H9 (cell line): ENCODE measurements at regions not wholly inside any gene's neighbourhood (a gene's known extent, or its start where the extent isn't known, plus 50 kb on each side); places are given as distances from the start of the nearest gene placed in this dataset.

ENCODE experiments used
- DNase-seq: peaks from one replicate; pipeline ENCODE4 v3.0.0-alpha.2; 2017
- H2AFZ ChIP-seq: one replicate; pipeline ENCODE4 v1.6.1; 2013; ENCODE audit warnings: mild to moderate bottlenecking, low read length, control low read depth, moderate library complexity
- H2AK5ac ChIP-seq: 2 replicates; pipeline ENCODE4 v1.6.1; 2013; ENCODE audit warnings: low read length, control low read depth, mixed read lengths; ENCODE audit not compliant: insufficient read length
- H2BK120ac ChIP-seq: one replicate; pipeline ENCODE4 v1.6.1; 2013; ENCODE audit warnings: low read depth, mild to moderate bottlenecking, low read length, control low read depth, inconsistent platforms; ENCODE audit not compliant: poor library complexity, severe bottlenecking
- H2BK12ac ChIP-seq: 2 replicates; pipeline ENCODE4 v1.6.1; 2013; ENCODE audit warnings: low read length, control low read depth, mixed read lengths, low read depth; ENCODE audit not compliant: insufficient read length
- H2BK15ac ChIP-seq: 2 replicates; pipeline ENCODE4 v1.6.1; 2013; ENCODE audit warnings: low read depth, low read length, control low read depth
- H2BK20ac ChIP-seq: one replicate; pipeline ENCODE4 v1.6.1; 2013; ENCODE audit warnings: low read depth, mild to moderate bottlenecking, low read length, control low read depth, inconsistent platforms; ENCODE audit not compliant: poor library complexity, severe bottlenecking
- H2BK5ac ChIP-seq: 2 replicates; pipeline ENCODE4 v1.6.1; 2013; ENCODE audit warnings: low read length, control low read depth, mixed read lengths; ENCODE audit not compliant: insufficient read length
- H3K14ac ChIP-seq: 2 replicates; pipeline ENCODE4 v1.6.1; 2013; ENCODE audit warnings: low read length, control low read depth; ENCODE audit not compliant: insufficient read depth
- H3K18ac ChIP-seq: 2 replicates; pipeline ENCODE4 v1.6.1; 2013; ENCODE audit warnings: low read depth, mild to moderate bottlenecking, mixed read lengths, low read length, control low read depth; ENCODE audit not compliant: insufficient read length
- H3K23ac ChIP-seq: 2 replicates; pipeline ENCODE4 v1.6.1; 2013; ENCODE audit warnings: low read length, control low read depth, mixed read lengths, low read depth; ENCODE audit not compliant: insufficient read length
- H3K23me2 ChIP-seq: 2 replicates; pipeline ENCODE4 v1.6.1; 2013; ENCODE audit warnings: low read depth, mild to moderate bottlenecking, mixed read lengths, low read length, control low read depth; ENCODE audit not compliant: insufficient read length, poor library complexity, severe bottlenecking
- H3K27ac ChIP-seq: 2 replicates; pipeline ENCODE4 v1.5.1; 2013; ENCODE audit warnings: low read length, control low read depth, mixed read lengths, low read depth; ENCODE audit not compliant: insufficient read length
- H3K27me3 ChIP-seq: 2 replicates; pipeline ENCODE4 v1.6.1; 2013; ENCODE audit warnings: low read length, control low read depth, inconsistent platforms; ENCODE audit not compliant: insufficient read depth
- H3K4ac ChIP-seq: 2 replicates; pipeline ENCODE4 v1.6.1; 2013; ENCODE audit warnings: low read depth, mild to moderate bottlenecking, control low read depth, inconsistent platforms, low read length, moderate library complexity
- H3K4me1 ChIP-seq: 2 replicates; pipeline ENCODE4 v1.6.1; 2013; ENCODE audit warnings: low read length, control low read depth, inconsistent platforms; ENCODE audit not compliant: insufficient read depth
- H3K4me2 ChIP-seq: 2 replicates; pipeline ENCODE4 v1.6.1; 2013; ENCODE audit warnings: low read length, control low read depth, mixed read lengths; ENCODE audit not compliant: insufficient read length, insufficient read depth
- H3K56ac ChIP-seq: 2 replicates; pipeline ENCODE4 v1.6.1; 2013; ENCODE audit warnings: low read depth, mild to moderate bottlenecking, mixed read lengths, low read length, control low read depth; ENCODE audit not compliant: insufficient read length
- H3K79me1 ChIP-seq: 2 replicates; pipeline ENCODE4 v1.6.1; 2013; ENCODE audit warnings: low read depth, mild to moderate bottlenecking, moderate library complexity, low read length, control low read depth, inconsistent platforms; ENCODE audit not compliant: insufficient read depth, poor library complexity, severe bottlenecking
- H3K79me2 ChIP-seq: 2 replicates; pipeline ENCODE4 v1.6.1; 2013; ENCODE audit warnings: low read length, control low read depth, inconsistent platforms; ENCODE audit not compliant: insufficient read depth
- H3K9ac ChIP-seq: 2 replicates; pipeline ENCODE4 v1.6.1; 2013; ENCODE audit warnings: low read length, control low read depth, mixed read lengths; ENCODE audit not compliant: insufficient read length; ENCODE audit errors: extremely low read depth
- H3K9me3 ChIP-seq: one replicate; pipeline ENCODE4 v1.6.1; 2013; ENCODE audit warnings: low read depth, low read length, inconsistent platforms; ENCODE audit not compliant: control insufficient read depth
- H3T11ph ChIP-seq: one replicate; pipeline ENCODE4 v1.6.1; 2013; ENCODE audit warnings: mild to moderate bottlenecking, low read length, control low read depth, inconsistent platforms
- H4K20me1 ChIP-seq: one replicate; pipeline ENCODE4 v1.6.1; 2013; ENCODE audit not compliant: control insufficient read depth, insufficient read length, insufficient read depth
- H4K5ac ChIP-seq: 2 replicates; pipeline ENCODE4 v1.6.1; 2013; ENCODE audit warnings: low read depth, mild to moderate bottlenecking, mixed read lengths, low read length, control low read depth; ENCODE audit not compliant: insufficient read length
- H4K8ac ChIP-seq: replicated peaks from 2 replicates; pipeline ENCODE4 v1.6.1; 2013; ENCODE audit warnings: low read length, control low read depth, mixed read lengths, low read depth; ENCODE audit not compliant: insufficient read length
- H4K91ac ChIP-seq: 2 replicates; pipeline ENCODE4 v1.6.1; 2013; ENCODE audit warnings: low read depth, mild to moderate bottlenecking, moderate library complexity, mixed read lengths, low read length, control low read depth; ENCODE audit not compliant: insufficient read length
- H3K27ac Mint-ChIP-seq, 3 experiments: 2 replicates in 2 of 3; 3 replicates in 1 of 3; pipeline ENCODE4 v1.8.0; 2020 to 2021; ENCODE audit warnings: mixed read lengths in 3 of 3, mild to moderate bottlenecking in 1 of 3, moderate library complexity in 1 of 3
- H3K27me3 Mint-ChIP-seq: 2 replicates; pipeline ENCODE4 v1.8.0; 2021; ENCODE audit warnings: low read depth, mild to moderate bottlenecking, moderate library complexity, mixed read lengths
- H3K36me3 Mint-ChIP-seq, 3 experiments: 2 replicates in 2 of 3; 3 replicates in 1 of 3; pipeline ENCODE4 v1.8.0; 2020 to 2021; ENCODE audit warnings: low read depth in 3 of 3, mixed read lengths in 3 of 3; ENCODE audit not compliant: insufficient read depth in 1 of 3
- H3K4me1 Mint-ChIP-seq, 2 experiments: 2 replicates each; pipeline ENCODE4 v1.8.0; 2020; ENCODE audit warnings: mixed read lengths in 2 of 2
- H3K4me3 Mint-ChIP-seq, 2 experiments: 2 replicates in 1 of 2; 3 replicates in 1 of 2; pipeline ENCODE4 v1.8.0; 2020 to 2021; ENCODE audit warnings: mild to moderate bottlenecking in 2 of 2, mixed read lengths in 2 of 2, moderate library complexity in 1 of 2
- H3K9me3 Mint-ChIP-seq, 2 experiments: 2 replicates in 1 of 2; 3 replicates in 1 of 2; pipeline ENCODE4 v1.8.0; 2020; ENCODE audit warnings: mild to moderate bottlenecking in 2 of 2, mixed read lengths in 2 of 2, moderate library complexity in 1 of 2
- WGBS: extraction: QIAGEN DNeasy Blood & Tissue Kit; methylation state at CpG from one replicate; pipeline ENCODE4 v1.1.7; 2013; ENCODE audit warnings: missing lambda C conversion rate, low lambda C conversion rate, mixed read lengths; ENCODE audit not compliant: insufficient read length; ENCODE audit errors: extremely low coverage; 5-methylcytosine and 5-hydroxymethylcytosine counted together
- TF ChIP-seq, protein P1 (sequence below): fragments of 200-600 bp; sonication (generic); conservative IDR thresholded peaks from 3 replicates; pipeline ENCODE4 v1.8.0; 2021; ENCODE audit warnings: antibody characterized with exemption, mild to moderate bottlenecking

DNA sequence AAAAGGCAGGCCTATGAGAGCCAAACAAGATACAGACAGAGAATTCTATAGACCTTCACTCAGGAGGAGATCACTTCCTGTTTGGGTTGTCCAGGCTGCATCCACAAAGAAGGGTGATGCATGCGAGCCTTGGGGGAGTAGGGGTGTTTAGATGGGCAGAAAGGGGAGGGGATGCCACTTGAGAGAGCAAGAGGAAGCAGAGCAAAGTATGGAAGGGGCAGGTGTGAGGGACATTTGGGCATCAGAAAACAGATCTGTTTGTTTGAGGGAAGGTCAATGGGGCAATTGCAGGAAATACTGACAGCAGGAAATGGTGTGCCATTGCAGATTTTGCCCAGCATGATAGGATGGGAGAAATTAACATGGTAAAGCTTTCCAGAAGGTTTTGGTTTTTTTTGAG, 146.4 kb upstream of the FOXN3 start:
- Mint-ChIP-seq H3K36me3 (peaks cover 27 to 43% (median 42%) of the 10 kb centered on the region in 3 experiments), H3K9me3 (peaks cover 0 to 5% of the 10 kb centered on the region in 2 experiments; a peak in 2 of 5 replicates), H3K4me1 (peaks cover 26 to 28% of the 10 kb centered on the region in 2 experiments), H3K27me3 (no peaks in the 10 kb centered on the region), H3K27ac (peak overlapping the region; percentile 12 to 71 (median 52); a peak in 3 of 7 replicates), H3K4me3 (no peak overlapping the region; a peak in 1 of 5 replicates)
- no peak overlapping the region for H3K14ac ChIP-seq
- no peak overlapping the region for H4K5ac ChIP-seq
- no peak overlapping the region for H2BK15ac ChIP-seq
- peaks cover 11% of the 10 kb centered on the region for H3K79me1 ChIP-seq
- no peak overlapping the region for H3T11ph ChIP-seq
- H3K9me3 ChIP-seq, result no peaks in the 10 kb centered on the region
- H3K18ac ChIP-seq, result no peak overlapping the region
- no peak overlapping the region for H4K91ac ChIP-seq
- H3K4me1 ChIP-seq, result no peaks in the 10 kb centered on the region; the same call in 1 of the 2 replicates
- H2BK5ac ChIP-seq, result no peak overlapping the region
- H4K20me1 ChIP-seq, result no peaks in the 10 kb centered on the region
- no peak overlapping the region for H2AK5ac ChIP-seq
- no peak overlapping the region for H3K9ac ChIP-seq
- no peaks in the 10 kb centered on the region; the same call in 1 of the 2 replicates for H3K79me2 ChIP-seq
- H4K8ac ChIP-seq, result no peak overlapping the region
- no peak overlapping the region for H2BK12ac ChIP-seq
- DNase-seq, result no peak
- no peaks in the 10 kb centered on the region for H3K23me2 ChIP-seq
- TF ChIP-seq, protein P1, sequence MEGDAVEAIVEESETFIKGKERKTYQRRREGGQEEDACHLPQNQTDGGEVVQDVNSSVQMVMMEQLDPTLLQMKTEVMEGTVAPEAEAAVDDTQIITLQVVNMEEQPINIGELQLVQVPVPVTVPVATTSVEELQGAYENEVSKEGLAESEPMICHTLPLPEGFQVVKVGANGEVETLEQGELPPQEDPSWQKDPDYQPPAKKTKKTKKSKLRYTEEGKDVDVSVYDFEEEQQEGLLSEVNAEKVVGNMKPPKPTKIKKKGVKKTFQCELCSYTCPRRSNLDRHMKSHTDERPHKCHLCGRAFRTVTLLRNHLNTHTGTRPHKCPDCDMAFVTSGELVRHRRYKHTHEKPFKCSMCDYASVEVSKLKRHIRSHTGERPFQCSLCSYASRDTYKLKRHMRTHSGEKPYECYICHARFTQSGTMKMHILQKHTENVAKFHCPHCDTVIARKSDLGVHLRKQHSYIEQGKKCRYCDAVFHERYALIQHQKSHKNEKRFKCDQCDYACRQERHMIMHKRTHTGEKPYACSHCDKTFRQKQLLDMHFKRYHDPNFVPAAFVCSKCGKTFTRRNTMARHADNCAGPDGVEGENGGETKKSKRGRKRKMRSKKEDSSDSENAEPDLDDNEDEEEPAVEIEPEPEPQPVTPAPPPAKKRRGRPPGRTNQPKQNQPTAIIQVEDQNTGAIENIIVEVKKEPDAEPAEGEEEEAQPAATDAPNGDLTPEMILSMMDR, result no peak
- H2BK120ac ChIP-seq, result no peak overlapping the region
- H3K27me3 ChIP-seq, result peaks cover 2% of the 10 kb centered on the region; the same call in 1 of the 2 replicates
- no peak overlapping the region for H2AFZ ChIP-seq
- H3K27ac ChIP-seq, result no peak overlapping the region
- no CpG with 5 or more reads among the region's 1 CpG for WGBS
- H3K56ac ChIP-seq, result no peak overlapping the region
- H2BK20ac ChIP-seq, result no peak overlapping the region
- no peak overlapping the region for H3K4ac ChIP-seq
- H3K4me2 ChIP-seq, result no peak overlapping the region
- H3K23ac ChIP-seq, result no peak overlapping the region
